Head of caudate nucleus (tissue), 42 donors: ENCODE measurements at regions not wholly inside any gene's neighbourhood (a gene's known extent, or its start where the extent isn't known, plus 50 kb on each side); places are given as distances from the start of the nearest gene placed in this dataset.
"Not testable (repeated sequence)": the region's sequence is repeated elsewhere in the genome, so short reads cannot be mapped to it uniquely, and the experiment has no call there.

ENCODE experiments used
- DNase-seq, 42 donors: peaks; one replicate each; pipeline versions ENCODE4 v3.0.0 to v3.0.0-alpha.2; 2020 to 2021; ENCODE audit warnings: mixed read lengths in 7 of 42
- intact Hi-C: fragments of 100-400 bp; cut with DNase I; formaldehyde crosslinking; loops from one replicate; pipeline ENCODE4 v1.15.0; 2022

DNA sequence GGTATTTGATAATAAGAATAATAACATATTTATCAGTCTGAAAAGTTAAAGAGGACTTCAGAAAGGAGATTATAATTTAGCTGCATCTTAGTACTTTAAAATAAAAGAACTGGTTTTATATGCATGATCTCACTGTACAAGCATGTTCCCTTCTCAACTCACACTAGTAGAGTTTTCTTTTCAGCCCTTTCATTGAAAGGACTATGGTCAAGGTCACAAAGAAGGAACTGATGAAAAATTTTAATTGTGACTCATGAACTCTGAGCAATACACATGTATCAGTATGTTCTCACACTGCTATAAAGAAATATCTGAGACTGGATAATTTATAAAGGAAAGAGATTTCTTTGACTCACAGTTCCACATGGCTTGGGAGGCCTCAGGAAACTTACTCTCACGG, 73.7 kb upstream of the NDST4 start:
- DNase-seq, result no peak
- intact Hi-C loops, result no loop called here

DNA sequence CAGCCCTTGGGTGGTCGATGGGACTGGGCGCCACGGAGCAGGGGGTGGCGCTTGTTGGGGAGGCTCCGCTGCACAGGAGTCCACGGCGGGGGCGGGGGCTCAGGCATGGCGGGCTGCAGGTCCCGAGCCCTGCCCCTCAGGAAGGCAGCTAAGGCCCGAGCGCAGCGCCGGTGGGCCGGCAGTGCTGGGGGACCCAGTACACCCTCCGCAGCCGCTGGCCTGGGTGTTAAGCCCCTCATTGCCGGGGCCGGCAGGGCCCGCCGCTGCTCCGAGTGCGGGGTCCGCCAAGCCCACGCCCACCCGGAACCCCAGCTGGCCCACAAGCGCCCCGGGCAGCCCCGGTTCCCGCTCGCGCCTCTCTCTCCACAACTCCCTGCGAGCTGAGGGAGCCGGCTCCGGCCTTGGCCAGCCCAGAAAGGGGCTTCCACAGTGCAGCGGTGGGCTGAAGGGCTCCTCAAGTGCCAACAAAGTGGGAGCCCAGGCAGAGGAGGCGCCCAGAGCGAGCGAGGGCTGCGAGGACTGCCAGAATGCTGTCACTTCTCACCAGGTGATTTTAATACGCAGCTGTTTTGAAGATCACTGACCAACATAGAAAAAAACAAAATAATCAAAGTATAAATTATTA, 66.1 kb upstream of the NDST4 start:
- DNase-seq, intact Hi-C loops: not testable (repeated sequence)

DNA sequence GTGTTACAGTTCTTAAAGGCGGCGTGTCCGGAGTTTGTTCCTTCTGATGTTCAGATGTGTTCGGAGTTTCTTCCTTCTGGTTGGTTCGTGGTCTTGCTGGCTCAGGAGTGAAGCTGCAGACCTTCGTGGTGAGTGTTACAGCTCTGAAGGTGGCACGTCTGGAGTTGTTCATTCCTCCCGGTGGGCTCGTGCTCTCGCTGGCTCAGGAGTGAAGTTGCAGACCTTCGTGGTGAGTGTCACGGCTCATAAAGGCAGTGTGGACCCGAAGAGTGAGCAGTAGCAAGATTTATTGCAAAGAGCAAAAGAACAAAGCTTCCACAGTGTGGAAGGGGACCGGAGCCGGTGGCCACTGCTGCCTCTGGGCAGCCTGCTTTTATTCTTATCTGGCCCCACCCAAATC, 65.3 kb upstream of the NDST4 start:
- DNase-seq, intact Hi-C loops: not testable (repeated sequence)

DNA sequence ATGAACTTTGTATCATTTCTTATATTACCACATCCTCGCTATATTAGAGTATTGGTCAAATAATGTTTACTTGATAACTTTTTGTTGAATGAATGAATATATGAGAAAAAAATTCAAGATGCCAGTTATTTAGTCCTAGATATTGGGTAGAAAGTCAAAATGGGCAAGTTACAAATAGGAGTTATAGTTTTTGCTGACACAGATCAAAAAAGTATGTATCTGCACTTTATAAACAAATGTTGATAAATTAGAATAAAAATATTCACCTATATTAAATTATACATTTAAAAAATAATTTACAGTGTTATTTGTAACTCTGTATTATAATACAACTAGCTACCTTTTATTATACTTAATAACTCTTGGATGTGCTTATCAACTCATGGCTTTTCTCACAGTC, 57.8 kb upstream of the NDST4 start:
- intact Hi-C loops, result no loop called here
- no peak for DNase-seq

DNA sequence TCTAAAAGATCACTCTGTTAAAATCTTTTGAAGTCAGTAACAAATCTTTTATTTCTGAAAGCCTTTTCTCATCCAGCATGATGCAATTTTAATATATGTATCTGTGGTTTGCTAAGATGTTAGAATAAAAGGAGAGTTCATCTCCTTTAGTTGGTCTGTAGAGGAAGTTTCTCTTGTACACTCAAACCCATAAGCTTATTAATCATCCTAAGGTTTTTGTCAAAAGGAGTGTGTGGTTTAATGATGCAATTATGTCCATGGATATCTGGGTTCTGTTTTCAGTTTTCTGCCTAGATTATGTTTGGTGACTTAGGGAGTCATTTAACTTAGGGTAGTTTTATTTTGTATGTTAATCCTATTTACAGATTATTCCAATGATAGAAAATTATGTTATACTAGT, 52.1 kb upstream of the NDST4 start:
- DNase-seq, result no peak

More for the DNA sequence above, 52.1 kb upstream of the NDST4 start:
- intact Hi-C loops, result no loop called here
